GM12878 (cell line): ENCODE measurements at regions not wholly inside any gene's neighbourhood (a gene's known extent, or its start where the extent isn't known, plus 50 kb on each side); places are given as distances from the start of the nearest gene placed in this dataset.

Source experiments
- ATAC-seq: fragments of 200-7000 bp; cut with Tn5 transposase; 3 replicates; pipeline ENCODE4 v1.9.1; 2020; ENCODE audit warnings: mild to moderate bottlenecking, moderate library complexity
- BruUV-seq: library from RNA; stranded (reverse); fragments of 400-500 nt; replicated peaks from 2 replicates; lab custom pipeline; 2021; lab: Mats Ljungman, UMichigan
- CTCF ChIA-PET: fragments of 300-600 bp; sonication (Branson Sonifier 250); formaldehyde crosslinking; extraction: SDS; loops from one replicate; lab custom pipeline; 2021; ENCODE audit warnings: inconsistent platforms; lab: Yijun Ruan, JAX
- POLR2A ChIA-PET: fragments of 350-600 bp; formaldehyde crosslinking; extraction: SDS; loops from one replicate; lab custom pipeline; 2021; ENCODE audit warnings: inconsistent platforms; lab: Charles Lee
- RAD21 ChIA-PET: fragments of 300-600 bp; sonication (Branson Sonifier 250); formaldehyde crosslinking; loops from one replicate; lab custom pipeline; 2023; ENCODE audit warnings: antibody characterized with exemption; ENCODE audit not compliant: unreplicated experiment; lab: Charles Lee
- SMC1A ChIA-PET: fragments of 300-600 bp; sonication (Branson Sonifier 250); formaldehyde crosslinking; loops from one replicate; lab custom pipeline; 2023; ENCODE audit not compliant: unreplicated experiment, uncharacterized antibody; lab: Charles Lee
- DNase-seq: peaks from one replicate; pipeline ENCODE4 v3.0.0-alpha.2; 2011; ENCODE audit warnings: low read depth, low spot score
- FAIRE-seq: peaks from 3 replicates; lab custom pipeline; 2011; peaks lifted over from hg19 to GRCh38; lab: Jason Lieb, UNC
- H2AFZ ChIP-seq: 2 replicates; pipeline ENCODE4 v1.6.0; 2011; ENCODE audit warnings: low read depth, low read length, control low read depth; ENCODE audit not compliant: control insufficient read depth
- H3K27ac ChIP-seq: 2 replicates; pipeline ENCODE4 v1.5.1; 2011; ENCODE audit warnings: control low read depth; ENCODE audit not compliant: control insufficient read depth, insufficient read depth
- H3K27me3 ChIP-seq, 2 experiments: replicated peaks in 1 of 2; 2 replicates each; pipeline versions ENCODE4 v1.6.0 to v1.6.1; 2011; ENCODE audit warnings: low read length in 1 of 2; ENCODE audit not compliant: control insufficient read depth in 2 of 2, insufficient read depth in 2 of 2
- H3K36me3 ChIP-seq, 2 experiments: 2 replicates each; pipeline ENCODE4 v1.5.1; 2011; ENCODE audit warnings: low read length in 1 of 2; ENCODE audit not compliant: control insufficient read depth in 2 of 2, insufficient read depth in 2 of 2
- H3K4me1 ChIP-seq: 2 replicates; pipeline ENCODE4 v1.6.1; 2011; ENCODE audit warnings: mild to moderate bottlenecking, low read length, moderate library complexity, mixed read lengths; ENCODE audit not compliant: control insufficient read depth, insufficient read depth
- H3K4me2 ChIP-seq: 2 replicates; pipeline ENCODE4 v1.6.0; 2011; ENCODE audit warnings: control low read depth; ENCODE audit not compliant: control insufficient read depth, insufficient read depth
- H3K4me3 ChIP-seq: fragments of 200-600 bp; sonication (generic); 2 replicates; pipeline ENCODE4 v1.5.1; 2016
- H3K79me2 ChIP-seq: 2 replicates; pipeline ENCODE4 v1.6.0; 2011; ENCODE audit warnings: low read length; ENCODE audit not compliant: control insufficient read depth, insufficient read depth
- H3K9ac ChIP-seq: 2 replicates; pipeline ENCODE4 v1.8.0; 2011; ENCODE audit warnings: low read length, control low read depth, mixed read lengths; ENCODE audit not compliant: control insufficient read depth, insufficient read depth
- H3K9me3 ChIP-seq: replicated peaks from 3 replicates; pipeline ENCODE4 v1.5.1; 2011; ENCODE audit warnings: mild to moderate bottlenecking, low read length; ENCODE audit not compliant: control insufficient read depth, insufficient read depth
- H4K20me1 ChIP-seq: 2 replicates; pipeline ENCODE4 v1.6.0; 2011; ENCODE audit not compliant: control insufficient read depth, insufficient read depth
- REST ChIP-seq: IDR thresholded peaks from 2 replicates; pipeline ENCODE4 v1.6.1; 2012; ENCODE audit warnings: mild to moderate bottlenecking, low read depth, low read length
- YY1 ChIP-seq: IDR thresholded peaks from 2 replicates; pipeline ENCODE4 v1.6.1; 2011; ENCODE audit warnings: low read depth, mild to moderate bottlenecking, low read length
- ZBTB11 ChIP-seq: fragments of 450-650 bp; formaldehyde crosslinking; IDR thresholded peaks from 2 replicates; pipeline ENCODE4 v1.5.0; 2022; ENCODE audit warnings: mild to moderate bottlenecking, missing genetic modification characterization
- WGBS: methylation state at CpG from one replicate; pipeline ENCODE4 v1.1.6; 2016; ENCODE audit warnings: low lambda C conversion rate; ENCODE audit not compliant: insufficient replicate concordance, insufficient coverage; ENCODE audit errors: missing lambda C conversion rate; 5-methylcytosine and 5-hydroxymethylcytosine counted together
- in situ Hi-C: fragments of 300-500 bp; cut with MboI; formaldehyde crosslinking; loops from 9 replicates; pipeline ENCODE4 v1.14.3; 2018; ENCODE audit warnings: mixed read lengths
- intact Hi-C: fragments of 100-400 bp; cut with micrococcal nuclease; formaldehyde crosslinking; loops from one replicate; pipeline ENCODE4 v1.14.2; 2022; ENCODE audit not compliant: unreplicated experiment

GRCh38 chr16:89037261-89038152, 56.1 kb upstream of the ACSF3 start:
- 43% methylated on average over 30 of the region's 30 CpGs for WGBS
- intact Hi-C loops = no loop called here
- H3K9ac ChIP-seq = no peak overlapping the region
- H3K36me3 ChIP-seq = no peaks in the 10 kb centered on the region
- H3K79me2 ChIP-seq = no peaks in the 10 kb centered on the region
- in situ Hi-C loops = no loop called here
- H3K27me3 ChIP-seq = no peaks in the 10 kb centered on the region; a peak in 2 of 4 replicates
- H4K20me1 ChIP-seq = no peaks in the 10 kb centered on the region
- no peak overlapping the region for H3K4me2 ChIP-seq
- DNase-seq (no peak), ATAC-seq (peak; percentile 43), FAIRE-seq (no peak)
- CTCF ChIA-PET = no interaction called here
- no TSS peak for BruUV-seq
- RAD21 ChIA-PET = no interaction called here
- no peaks in the 10 kb centered on the region for H3K9me3 ChIP-seq
- no peak overlapping the region for H3K27ac ChIP-seq
- no peak overlapping the region for H3K4me3 ChIP-seq
- peaks cover 23% of the 10 kb centered on the region for H3K4me1 ChIP-seq
- POLR2A ChIA-PET = no interaction called here
- SMC1A ChIA-PET = no interaction called here
- H2AFZ ChIP-seq = no peak overlapping the region
- TF ChIP-seq REST (peak; percentile 97), ZBTB11 (CRISPR knock-in tag) (no peak), YY1 (peak; percentile 59; the same call in 1 of the 2 replicates)
